ENCODE measurements at regions not wholly inside any gene's neighbourhood (a gene's known extent, or its start where the extent isn't known, plus 50 kb on each side); places are given as distances from the start of the nearest gene placed in this dataset.

- TF ChIP-seq CTCF (IDR thresholded peaks at IDR 0.05) (no peak), ZFX (IDR thresholded peaks at IDR 0.05; ENCODE audit: borderline replicate concordance) (no peak)
These were observed 191.2 kb downstream of the ZNF330 start for GRCh38 chr4:141411936-141412335.
